ENCODE measurements at regions not wholly inside any gene's neighbourhood (a gene's known extent, or its start where the extent isn't known, plus 50 kb on each side); places are given as distances from the start of the nearest gene placed in this dataset.

GRCh38 chr18:41042866-41043265 lies 912.2 kb upstream of the PIK3C3 start:
- Histone ChIP-seq H3K4me2 (no peak overlapping the region), H3K9ac (no peak overlapping the region), H3K27me3 (no peaks in the 10 kb centered on the region), H3K4me3 (no peak overlapping the region), H3K4me1 (peaks cover 5% of the 10 kb centered on the region), H3K9me3 (ENCODE audit: low read depth) (no peaks in the 10 kb centered on the region), H2AFZ (replicated peaks) (no peak overlapping the region), H3K27ac (no peak overlapping the region), H3K36me3 (no peaks in the 10 kb centered on the region), H3K79me2 (ENCODE audit: low read depth) (no peaks in the 10 kb centered on the region), H4K20me1 (ENCODE audit: low read depth) (no peaks in the 10 kb centered on the region), H3F3A (ENCODE audit: low read depth) (no peaks in the 10 kb centered on the region)
- Mint-ChIP-seq H3K27ac (no peak overlapping the region), H3K4me3 (no peak overlapping the region), H3K27me3 (ENCODE audit: insufficient read depth, low read depth) (no peaks in the 10 kb centered on the region), H3K4me1 (no peaks in the 10 kb centered on the region), H3K36me3 (no peaks in the 10 kb centered on the region), H3K9me3 (no peaks in the 10 kb centered on the region)
- no peak for TF ChIP-seq EZH2 (IDR thresholded peaks at IDR 0.05)
- no peak for TF ChIP-seq CTCF (IDR thresholded peaks at IDR 0.05)
- no peak for TF ChIP-seq EZH2phosphoT487 (IDR thresholded peaks at IDR 0.05)
- DNase-seq (ENCODE audit: low spot score) = no peak

GRCh38 chr18:41038071-41038470 lies 917.0 kb upstream of the PIK3C3 start:
- H3F3A ChIP-seq (ENCODE audit: low read depth) = no peaks in the 10 kb centered on the region
- Mint-ChIP-seq H3K4me3 (no peak overlapping the region), H3K36me3 (no peaks in the 10 kb centered on the region), H3K27ac (no peak overlapping the region), H3K4me1 (no peaks in the 10 kb centered on the region), H3K9me3 (no peaks in the 10 kb centered on the region), H3K27me3 (ENCODE audit: insufficient read depth, low read depth) (no peaks in the 10 kb centered on the region)
- no peaks in the 10 kb centered on the region for H3K4me1 ChIP-seq
- H4K20me1 ChIP-seq (ENCODE audit: low read depth) = no peaks in the 10 kb centered on the region
- no peak overlapping the region for H3K27ac ChIP-seq
- no peak for DNase-seq (ENCODE audit: low spot score)
- no peaks in the 10 kb centered on the region for H3K79me2 ChIP-seq (ENCODE audit: low read depth)
- H3K4me3 ChIP-seq = no peak overlapping the region
- no peak overlapping the region for H3K9ac ChIP-seq
- no peaks in the 10 kb centered on the region for H3K9me3 ChIP-seq (ENCODE audit: low read depth)
- no peak for TF ChIP-seq CTCF (IDR thresholded peaks at IDR 0.05)
- TF ChIP-seq EZH2phosphoT487 (IDR thresholded peaks at IDR 0.05) = no peak
- TF ChIP-seq EZH2 (IDR thresholded peaks at IDR 0.05) = no peak
- H3K4me2 ChIP-seq = no peak overlapping the region
- no peaks in the 10 kb centered on the region for H3K27me3 ChIP-seq
- H3K36me3 ChIP-seq = no peaks in the 10 kb centered on the region
- H2AFZ ChIP-seq (replicated peaks) = no peak overlapping the region

- no peaks in the 10 kb centered on the region for H4K20me1 ChIP-seq (ENCODE audit: low read depth)
- H3K27me3 Mint-ChIP-seq (ENCODE audit: insufficient read depth, low read depth) = no peaks in the 10 kb centered on the region
These were observed 918.7 kb upstream of the PIK3C3 start for GRCh38 chr18:41036346-41036745.

More at GRCh38 chr18:41036346-41036745, 918.7 kb upstream of the PIK3C3 start:
- H3K27me3 ChIP-seq = no peaks in the 10 kb centered on the region
- Mint-ChIP-seq H3K4me1 (no peaks in the 10 kb centered on the region), H3K9me3 (no peaks in the 10 kb centered on the region), H3K36me3 (no peaks in the 10 kb centered on the region), H3K4me3 (no peak overlapping the region), H3K27ac (no peak overlapping the region)
- no peak overlapping the region for H3K4me2 ChIP-seq
- TF ChIP-seq CTCF (IDR thresholded peaks at IDR 0.05) = no peak
- H3K4me1 ChIP-seq = no peaks in the 10 kb centered on the region
- no peak overlapping the region for H3K9ac ChIP-seq
- no peak overlapping the region for H3K27ac ChIP-seq
- H3K4me3 ChIP-seq = no peak overlapping the region
- H3K36me3 ChIP-seq = no peaks in the 10 kb centered on the region
- no peaks in the 10 kb centered on the region for H3F3A ChIP-seq (ENCODE audit: low read depth)
- no peak overlapping the region for H2AFZ ChIP-seq (replicated peaks)
- no peaks in the 10 kb centered on the region for H3K79me2 ChIP-seq (ENCODE audit: low read depth)
- no peaks in the 10 kb centered on the region for H3K9me3 ChIP-seq (ENCODE audit: low read depth)
- DNase-seq (ENCODE audit: low spot score) = no peak
